ENCODE measurements at regions not wholly inside any gene's neighbourhood (a gene's known extent, or its start where the extent isn't known, plus 50 kb on each side); places are given as distances from the start of the nearest gene placed in this dataset.

GRCh38 chr3:69439643-69440270 lies 53.9 kb upstream of the FRMD4B start:
- DNase-seq (ENCODE audit: low read depth), result peak; percentile 43

- no peak for DNase-seq (ENCODE audit: low read depth)
Measured at GRCh38 chr3:69438476-69438875, 52.6 kb upstream of the FRMD4B start.

GRCh38 chr3:69435274-69436265 lies 49.7 kb upstream of the FRMD4B start:
- DNase-seq (ENCODE audit: low read depth), result no peak

Measured in EH (cell line).